ENCODE measurements at regions not wholly inside any gene's neighbourhood (a gene's known extent, or its start where the extent isn't known, plus 50 kb on each side); places are given as distances from the start of the nearest gene placed in this dataset.

GRCh38 chr6:167668754-167669552 lies 157.8 kb upstream of the AFDN start:
- TF ChIP-seq CTCF (optimal IDR thresholded peaks at IDR 0.05 in 1 of 3, IDR thresholded peaks at IDR 0.05 in 1 of 3, conservative IDR thresholded peaks at IDR 0.05 in 1 of 3; ENCODE audit: extremely low read depth in 1 of 3, insufficient read depth in 2 of 3, low read length in 3 of 3) = no peak
- TF ChIP-seq EZH2 (IDR thresholded peaks at IDR 0.05; ENCODE audit: low read length) = no peak

Measured in keratinocyte (primary cell).